HepG2 (cell line): ENCODE measurements at regions not wholly inside any gene's neighbourhood (a gene's known extent, or its start where the extent isn't known, plus 50 kb on each side); places are given as distances from the start of the nearest gene placed in this dataset.
A peak's percentile ranks its signal among the peaks of the same experiment; 100 is the strongest.

ENCODE experiments used
- ATAC-seq: fragments of 200-7000 bp; cut with Tn5 transposase; 3 replicates; pipeline ENCODE4 v1.9.1; 2020; ENCODE audit warnings: mild to moderate bottlenecking, moderate library complexity
- BruUV-seq: library from RNA; stranded (reverse); fragments of 400-500 nt; replicated peaks from 2 replicates; lab custom pipeline; 2021; lab: Mats Ljungman, UMichigan
- CTCF ChIA-PET: fragments of 300-600 bp; formaldehyde crosslinking; extraction: SDS; loops from one replicate; lab custom pipeline; 2021; ENCODE audit warnings: low total read pairs, inconsistent platforms, low intra/inter-chr PET ratio; lab: Yijun Ruan, JAX
- POLR2A ChIA-PET: fragments of 350-600 bp; sonication (Branson Sonifier 250); formaldehyde crosslinking; loops from one replicate; lab custom pipeline; 2020; ENCODE audit warnings: antibody characterized with exemption, inconsistent platforms; lab: Yijun Ruan, JAX
- DNase-seq: peaks from one replicate; pipeline ENCODE4 v3.0.0-alpha.2; 2015; ENCODE audit warnings: low spot score
- FAIRE-seq: peaks from 3 replicates; lab custom pipeline; 2011; peaks lifted over from hg19 to GRCh38; lab: Jason Lieb, UNC
- H2AFZ ChIP-seq: one replicate; pipeline ENCODE4 v1.6.1; 2011; ENCODE audit warnings: low read length, inconsistent platforms
- H3K27ac ChIP-seq: fragments of 300-600 bp; 3 replicates; pipeline ENCODE4 v1.8.0; 2011; ENCODE audit warnings: mixed run types, mild to moderate bottlenecking, mixed read lengths, low read length, inconsistent platforms; ENCODE audit not compliant: insufficient read depth; ENCODE audit errors: extremely low read length
- H3K27me3 ChIP-seq, 2 experiments: fragments of 200-600 bp in 1 of 2; 2 replicates in 1 of 2; 3 replicates in 1 of 2; pipeline versions ENCODE4 v1.6.0 to v1.8.0; 2011; ENCODE audit warnings: low read length in 2 of 2, mild to moderate bottlenecking in 2 of 2, moderate library complexity in 2 of 2, inconsistent platforms in 1 of 2; ENCODE audit not compliant: insufficient read depth in 2 of 2, control insufficient read depth in 1 of 2
- H3K36me3 ChIP-seq, 2 experiments: fragments of 200-600 bp in 1 of 2; replicated peaks in 1 of 2; 2 replicates in 1 of 2; 3 replicates in 1 of 2; pipeline versions ENCODE4 v1.5.1 to v1.8.0; 2011; ENCODE audit warnings: low read length in 2 of 2, inconsistent platforms in 1 of 2; ENCODE audit not compliant: insufficient read depth in 2 of 2, control insufficient read depth in 1 of 2
- H3K4me1 ChIP-seq: 2 replicates; pipeline ENCODE4 v1.5.1; 2012; ENCODE audit warnings: low read length, inconsistent platforms; ENCODE audit not compliant: insufficient read depth
- H3K4me2 ChIP-seq: 2 replicates; pipeline ENCODE4 v1.6.0; 2011; ENCODE audit warnings: low read depth, low read length, inconsistent platforms
- H3K4me3 ChIP-seq, 3 experiments: fragments of 200-600 bp in 1 of 3; sonication (generic), shearing (Covaris generic) in 1 of 3; replicated peaks in 1 of 3; 2 replicates each; pipeline ENCODE4 v1.5.1; 2011 to 2016; ENCODE audit warnings: low read length in 3 of 3, inconsistent platforms in 2 of 3, low read depth in 2 of 3, mild to moderate bottlenecking in 2 of 3, control low read depth in 1 of 3, mixed read lengths in 1 of 3; ENCODE audit not compliant: insufficient read depth in 1 of 3
- H3K79me2 ChIP-seq: one replicate; pipeline ENCODE4 v1.6.1; 2011; ENCODE audit warnings: low read length, inconsistent platforms; ENCODE audit not compliant: insufficient read depth
- H3K9ac ChIP-seq: 2 replicates; pipeline ENCODE4 v1.6.0; 2011; ENCODE audit warnings: mild to moderate bottlenecking, low read depth, low read length, inconsistent platforms; ENCODE audit not compliant: insufficient read depth
- H3K9me3 ChIP-seq: 2 replicates; pipeline ENCODE4 v1.5.1; 2012; ENCODE audit warnings: mild to moderate bottlenecking, low read length
- H4K20me1 ChIP-seq: 2 replicates; pipeline ENCODE4 v1.6.0; 2011; ENCODE audit warnings: inconsistent platforms, mild to moderate bottlenecking, low read length, moderate library complexity; ENCODE audit not compliant: insufficient read depth
- GTF3A ChIP-seq: sonication (generic); formaldehyde crosslinking; conservative IDR thresholded peaks from 2 replicates; pipeline ENCODE4 v1.4.0; 2020; ENCODE audit warnings: mild to moderate bottlenecking, missing genetic modification reagents
- HNF4A ChIP-seq: sonication (generic); formaldehyde crosslinking; IDR thresholded peaks from 2 replicates; pipeline ENCODE4 v1.4.0; 2020; ENCODE audit warnings: missing genetic modification reagents
- SMAD9 ChIP-seq: sonication (generic); formaldehyde crosslinking; IDR thresholded peaks from 2 replicates; pipeline ENCODE4 v1.5.1; 2020; ENCODE audit warnings: mild to moderate bottlenecking, missing genetic modification reagents
- SPEN ChIP-seq: sonication (generic); formaldehyde crosslinking; IDR thresholded peaks from 2 replicates; pipeline ENCODE4 v1.5.1; 2020; ENCODE audit warnings: low read depth, mild to moderate bottlenecking, missing genetic modification reagents
- TFAP4 ChIP-seq: sonication (generic); IDR thresholded peaks from 2 replicates; pipeline ENCODE4 v1.6.1; 2016; ENCODE audit warnings: low read depth, borderline replicate concordance
- YEATS2 ChIP-seq: sonication (generic); formaldehyde crosslinking; IDR thresholded peaks from 2 replicates; pipeline ENCODE4 v1.4.0; 2020; ENCODE audit warnings: missing genetic modification reagents, borderline replicate concordance
- ZC3H13 ChIP-seq: sonication (generic); formaldehyde crosslinking; IDR thresholded peaks from 2 replicates; pipeline ENCODE4 v1.8.1; 2023; ENCODE audit warnings: mild to moderate bottlenecking, missing genetic modification reagents, moderate library complexity
- ZFP62 ChIP-seq: sonication (generic); formaldehyde crosslinking; IDR thresholded peaks from 2 replicates; pipeline ENCODE4 v1.4.0; 2020; ENCODE audit warnings: missing genetic modification reagents
- ZKSCAN8 ChIP-seq: IDR thresholded peaks from 2 replicates; pipeline ENCODE4 v1.6.1; 2016; ENCODE audit warnings: borderline replicate concordance, missing genetic modification reagents, missing compliant biosample characterization
- ZNF138 ChIP-seq: sonication (generic); formaldehyde crosslinking; IDR thresholded peaks from 2 replicates; pipeline ENCODE4 v1.5.0; 2020; ENCODE audit warnings: mild to moderate bottlenecking, low read depth, missing genetic modification reagents
- ZNF224 ChIP-seq: sonication (generic); formaldehyde crosslinking; IDR thresholded peaks from 2 replicates; pipeline ENCODE4 v1.5.0; 2020; ENCODE audit warnings: mild to moderate bottlenecking, missing genetic modification reagents
- ZNF609 ChIP-seq: sonication (generic); formaldehyde crosslinking; IDR thresholded peaks from 2 replicates; pipeline ENCODE4 v1.4.0; 2020; ENCODE audit warnings: mild to moderate bottlenecking, missing genetic modification reagents, borderline replicate concordance
- ZNF687 ChIP-seq: sonication (generic); formaldehyde crosslinking; IDR thresholded peaks from 2 replicates; pipeline ENCODE4 v1.5.1; 2020; ENCODE audit warnings: mild to moderate bottlenecking, missing genetic modification reagents, moderate library complexity
- WGBS: methylation state at CpG from one replicate; pipeline ENCODE4 v1.1.6; 2017; ENCODE audit warnings: low lambda C conversion rate; 5-methylcytosine and 5-hydroxymethylcytosine counted together
- in situ Hi-C: cut with HindIII; loops from 2 replicates; pipeline ENCODE4 v1.10.0; 2017; ENCODE audit warnings: low pct_unique_long_range_greater_than_20kb; ENCODE audit not compliant: extremely low pct_ligation_motif_present
- intact Hi-C: fragments of 100-400 bp; cut with micrococcal nuclease; formaldehyde crosslinking; loops from one replicate; pipeline ENCODE4 v1.10.0; 2022; ENCODE audit not compliant: unreplicated experiment

- TF ChIP-seq ZC3H13 = no peak
- TF ChIP-seq ZNF609 (CRISPR knock-in tag) = no peak; the same call in 1 of the 2 replicates
- no peak for TF ChIP-seq YEATS2
- TF ChIP-seq SPEN (CRISPR knock-in tag) = no peak
- TF ChIP-seq ZNF224 (CRISPR knock-in tag) = no peak
- no peak for TF ChIP-seq GTF3A
- TF ChIP-seq ZFP62 (CRISPR knock-in tag) = no peak
- no peak for TF ChIP-seq ZKSCAN8 (CRISPR knock-in tag)
- no peak for TF ChIP-seq ZNF138 (CRISPR knock-in tag)
- TF ChIP-seq SMAD9 (CRISPR knock-in tag) = no peak
Observed at GRCh38 chr15:69562116-69562515, 109.5 kb downstream of the RPLP1 start (continued).

GRCh38 chr15:69562564-69562963 is 109.9 kb downstream of the RPLP1 start:
- peaks cover 30% of the 10 kb centered on the region for H4K20me1 ChIP-seq
- DNase-seq = no peak
- in situ Hi-C loops (no loop called here), intact Hi-C loops (no loop called here)
- 0% methylated on average over 2 of the region's 4 CpGs for WGBS
- no peak overlapping the region for H3K4me3 ChIP-seq
- no TSS peak for BruUV-seq
- no peak overlapping the region for H2AFZ ChIP-seq
- no peaks in the 10 kb centered on the region for H3K9me3 ChIP-seq
- no peak overlapping the region for H3K27ac ChIP-seq
- H3K27me3 ChIP-seq = peaks cover 7 to 78% of the 10 kb centered on the region in 2 experiments
- no peaks in the 10 kb centered on the region for H3K36me3 ChIP-seq
- ChIA-PET CTCF (no interaction called here), POLR2A (interaction anchor here (1.5 to 2.1 kb wide), 3 partner anchors 29 to 537 kb away, joined by 6 to 10 read pairs (median 8); no protein-coding TSS in a partner anchor)
- ATAC-seq = peak; percentile 78
- no peaks in the 10 kb centered on the region for H3K79me2 ChIP-seq
- no peak overlapping the region for H3K9ac ChIP-seq
- H3K4me2 ChIP-seq = 0 out of 2 replicates have a peak overlapping the region, but pooled peaks have one; percentile 10
- FAIRE-seq = peak; percentile 69
- H3K4me1 ChIP-seq = peaks cover 40% of the 10 kb centered on the region
- peak; percentile 21; the same call in 1 of the 2 replicates for TF ChIP-seq ZNF687
- peak; percentile 26; the same call in 1 of the 2 replicates for TF ChIP-seq TFAP4
- peak; percentile 28; the same call in 1 of the 2 replicates for TF ChIP-seq HNF4A (CRISPR knock-in tag)
